GM21390 (cell line): ENCODE measurements at regions not wholly inside any gene's neighbourhood (a gene's known extent, or its start where the extent isn't known, plus 50 kb on each side); places are given as distances from the start of the nearest gene placed in this dataset.
"Not testable (repeated sequence)": the region's sequence is repeated elsewhere in the genome, so short reads cannot be mapped to it uniquely, and the experiment has no call there.

ENCODE experiments used
- ATAC-seq: cut with Tn5 transposase; IDR thresholded peaks from one replicate; pipeline ENCODE4 v1.9.1; 2021; ENCODE audit not compliant: unreplicated experiment

- ATAC-seq, result no peak
Measured at GRCh38 chr3:109648027-109648426, 310.7 kb upstream of the DPPA4 start.

- ATAC-seq, result no peak
Measured at GRCh38 chr3:109656225-109656624, 318.9 kb upstream of the DPPA4 start.

- no peak for ATAC-seq
Measured at GRCh38 chr3:109678600-109678999, 341.3 kb upstream of the DPPA4 start.

- no peak for ATAC-seq
Measured at GRCh38 chr3:109679664-109680063, 342.3 kb upstream of the DPPA4 start.

- ATAC-seq, result no peak
Measured at GRCh38 chr3:109683746-109684145, 346.4 kb upstream of the DPPA4 start.

GRCh38 chr3:109685084-109686079 lies 348.0 kb upstream of the DPPA4 start:
- no peak for ATAC-seq

GRCh38 chr3:109687626-109688025 lies 350.3 kb upstream of the DPPA4 start:
- ATAC-seq, result no peak

- no peak for ATAC-seq
Measured at GRCh38 chr3:109696932-109697331, 359.6 kb upstream of the DPPA4 start.

GRCh38 chr3:109702252-109702651 lies 364.9 kb upstream of the DPPA4 start:
- peak; percentile 98 for ATAC-seq

GRCh38 chr3:109702976-109703375 lies 365.6 kb upstream of the DPPA4 start:
- no peak for ATAC-seq

- not testable (repeated sequence) for ATAC-seq
Measured at GRCh38 chr3:109705133-109705532, 367.8 kb upstream of the DPPA4 start.

GRCh38 chr3:109707617-109708016 lies 370.3 kb upstream of the DPPA4 start:
- ATAC-seq, result no peak

- ATAC-seq, result no peak
Measured at GRCh38 chr3:109713288-109713687, 375.9 kb upstream of the DPPA4 start.

GRCh38 chr3:109715707-109716106 lies 378.4 kb upstream of the DPPA4 start:
- no peak for ATAC-seq

- no peak for ATAC-seq
Measured at GRCh38 chr3:109718850-109719249, 381.5 kb upstream of the DPPA4 start.

- ATAC-seq, result no peak
Measured at GRCh38 chr3:109728861-109729494, 391.6 kb upstream of the DPPA4 start.

GRCh38 chr3:109731639-109732473 lies 394.5 kb upstream of the DPPA4 start:
- peak; percentile 92 for ATAC-seq

- ATAC-seq, result no peak
Measured at GRCh38 chr3:109743981-109744380, 406.6 kb upstream of the DPPA4 start.

GRCh38 chr3:109772520-109772919 lies 435.2 kb upstream of the DPPA4 start:
- no peak for ATAC-seq

GRCh38 chr3:109774108-109774507 lies 436.8 kb upstream of the DPPA4 start:
- no peak for ATAC-seq

- no peak for ATAC-seq
Measured at GRCh38 chr3:109784285-109784684, 446.9 kb upstream of the DPPA4 start.
